H9 (cell line): ENCODE measurements at regions not wholly inside any gene's neighbourhood (a gene's known extent, or its start where the extent isn't known, plus 50 kb on each side); places are given as distances from the start of the nearest gene placed in this dataset.

ENCODE experiments used
- DNase-seq: peaks from one replicate; pipeline ENCODE4 v3.0.0-alpha.2; 2017
- H2AFZ ChIP-seq: one replicate; pipeline ENCODE4 v1.6.1; 2013; ENCODE audit warnings: mild to moderate bottlenecking, low read length, control low read depth, moderate library complexity
- H2AK5ac ChIP-seq: 2 replicates; pipeline ENCODE4 v1.6.1; 2013; ENCODE audit warnings: low read length, control low read depth, mixed read lengths; ENCODE audit not compliant: insufficient read length
- H2BK120ac ChIP-seq: one replicate; pipeline ENCODE4 v1.6.1; 2013; ENCODE audit warnings: low read depth, mild to moderate bottlenecking, low read length, control low read depth, inconsistent platforms; ENCODE audit not compliant: poor library complexity, severe bottlenecking
- H2BK12ac ChIP-seq: 2 replicates; pipeline ENCODE4 v1.6.1; 2013; ENCODE audit warnings: low read length, control low read depth, mixed read lengths, low read depth; ENCODE audit not compliant: insufficient read length
- H2BK15ac ChIP-seq: 2 replicates; pipeline ENCODE4 v1.6.1; 2013; ENCODE audit warnings: low read depth, low read length, control low read depth
- H2BK20ac ChIP-seq: one replicate; pipeline ENCODE4 v1.6.1; 2013; ENCODE audit warnings: low read depth, mild to moderate bottlenecking, low read length, control low read depth, inconsistent platforms; ENCODE audit not compliant: poor library complexity, severe bottlenecking
- H2BK5ac ChIP-seq: 2 replicates; pipeline ENCODE4 v1.6.1; 2013; ENCODE audit warnings: low read length, control low read depth, mixed read lengths; ENCODE audit not compliant: insufficient read length
- H3K14ac ChIP-seq: 2 replicates; pipeline ENCODE4 v1.6.1; 2013; ENCODE audit warnings: low read length, control low read depth; ENCODE audit not compliant: insufficient read depth
- H3K18ac ChIP-seq: 2 replicates; pipeline ENCODE4 v1.6.1; 2013; ENCODE audit warnings: low read depth, mild to moderate bottlenecking, mixed read lengths, low read length, control low read depth; ENCODE audit not compliant: insufficient read length
- H3K23ac ChIP-seq: 2 replicates; pipeline ENCODE4 v1.6.1; 2013; ENCODE audit warnings: low read length, control low read depth, mixed read lengths, low read depth; ENCODE audit not compliant: insufficient read length
- H3K23me2 ChIP-seq: 2 replicates; pipeline ENCODE4 v1.6.1; 2013; ENCODE audit warnings: low read depth, mild to moderate bottlenecking, mixed read lengths, low read length, control low read depth; ENCODE audit not compliant: insufficient read length, poor library complexity, severe bottlenecking
- H3K27ac ChIP-seq: 2 replicates; pipeline ENCODE4 v1.5.1; 2013; ENCODE audit warnings: low read length, control low read depth, mixed read lengths, low read depth; ENCODE audit not compliant: insufficient read length
- H3K27me3 ChIP-seq: 2 replicates; pipeline ENCODE4 v1.6.1; 2013; ENCODE audit warnings: low read length, control low read depth, inconsistent platforms; ENCODE audit not compliant: insufficient read depth
- H3K4ac ChIP-seq: 2 replicates; pipeline ENCODE4 v1.6.1; 2013; ENCODE audit warnings: low read depth, mild to moderate bottlenecking, control low read depth, inconsistent platforms, low read length, moderate library complexity
- H3K4me1 ChIP-seq: 2 replicates; pipeline ENCODE4 v1.6.1; 2013; ENCODE audit warnings: low read length, control low read depth, inconsistent platforms; ENCODE audit not compliant: insufficient read depth
- H3K4me2 ChIP-seq: 2 replicates; pipeline ENCODE4 v1.6.1; 2013; ENCODE audit warnings: low read length, control low read depth, mixed read lengths; ENCODE audit not compliant: insufficient read length, insufficient read depth
- H3K56ac ChIP-seq: 2 replicates; pipeline ENCODE4 v1.6.1; 2013; ENCODE audit warnings: low read depth, mild to moderate bottlenecking, mixed read lengths, low read length, control low read depth; ENCODE audit not compliant: insufficient read length
- H3K79me1 ChIP-seq: 2 replicates; pipeline ENCODE4 v1.6.1; 2013; ENCODE audit warnings: low read depth, mild to moderate bottlenecking, moderate library complexity, low read length, control low read depth, inconsistent platforms; ENCODE audit not compliant: insufficient read depth, poor library complexity, severe bottlenecking
- H3K79me2 ChIP-seq: 2 replicates; pipeline ENCODE4 v1.6.1; 2013; ENCODE audit warnings: low read length, control low read depth, inconsistent platforms; ENCODE audit not compliant: insufficient read depth
- H3K9ac ChIP-seq: 2 replicates; pipeline ENCODE4 v1.6.1; 2013; ENCODE audit warnings: low read length, control low read depth, mixed read lengths; ENCODE audit not compliant: insufficient read length; ENCODE audit errors: extremely low read depth
- H3K9me3 ChIP-seq: one replicate; pipeline ENCODE4 v1.6.1; 2013; ENCODE audit warnings: low read depth, low read length, inconsistent platforms; ENCODE audit not compliant: control insufficient read depth
- H3T11ph ChIP-seq: one replicate; pipeline ENCODE4 v1.6.1; 2013; ENCODE audit warnings: mild to moderate bottlenecking, low read length, control low read depth, inconsistent platforms
- H4K20me1 ChIP-seq: one replicate; pipeline ENCODE4 v1.6.1; 2013; ENCODE audit not compliant: control insufficient read depth, insufficient read length, insufficient read depth
- H4K5ac ChIP-seq: 2 replicates; pipeline ENCODE4 v1.6.1; 2013; ENCODE audit warnings: low read depth, mild to moderate bottlenecking, mixed read lengths, low read length, control low read depth; ENCODE audit not compliant: insufficient read length
- H4K8ac ChIP-seq: replicated peaks from 2 replicates; pipeline ENCODE4 v1.6.1; 2013; ENCODE audit warnings: low read length, control low read depth, mixed read lengths, low read depth; ENCODE audit not compliant: insufficient read length
- H4K91ac ChIP-seq: 2 replicates; pipeline ENCODE4 v1.6.1; 2013; ENCODE audit warnings: low read depth, mild to moderate bottlenecking, moderate library complexity, mixed read lengths, low read length, control low read depth; ENCODE audit not compliant: insufficient read length
- H3K27ac Mint-ChIP-seq, 3 experiments: 2 replicates in 2 of 3; 3 replicates in 1 of 3; pipeline ENCODE4 v1.8.0; 2020 to 2021; ENCODE audit warnings: mixed read lengths in 3 of 3, mild to moderate bottlenecking in 1 of 3, moderate library complexity in 1 of 3
- H3K27me3 Mint-ChIP-seq: 2 replicates; pipeline ENCODE4 v1.8.0; 2021; ENCODE audit warnings: low read depth, mild to moderate bottlenecking, moderate library complexity, mixed read lengths
- H3K36me3 Mint-ChIP-seq, 3 experiments: 2 replicates in 2 of 3; 3 replicates in 1 of 3; pipeline ENCODE4 v1.8.0; 2020 to 2021; ENCODE audit warnings: low read depth in 3 of 3, mixed read lengths in 3 of 3; ENCODE audit not compliant: insufficient read depth in 1 of 3
- H3K4me1 Mint-ChIP-seq, 2 experiments: 2 replicates each; pipeline ENCODE4 v1.8.0; 2020; ENCODE audit warnings: mixed read lengths in 2 of 2
- H3K4me3 Mint-ChIP-seq, 2 experiments: 2 replicates in 1 of 2; 3 replicates in 1 of 2; pipeline ENCODE4 v1.8.0; 2020 to 2021; ENCODE audit warnings: mild to moderate bottlenecking in 2 of 2, mixed read lengths in 2 of 2, moderate library complexity in 1 of 2
- H3K9me3 Mint-ChIP-seq, 2 experiments: 2 replicates in 1 of 2; 3 replicates in 1 of 2; pipeline ENCODE4 v1.8.0; 2020; ENCODE audit warnings: mild to moderate bottlenecking in 2 of 2, mixed read lengths in 2 of 2, moderate library complexity in 1 of 2
- CTCF ChIP-seq: fragments of 200-600 bp; sonication (generic); conservative IDR thresholded peaks from 3 replicates; pipeline ENCODE4 v1.8.0; 2021; ENCODE audit warnings: antibody characterized with exemption, mild to moderate bottlenecking
- WGBS: extraction: QIAGEN DNeasy Blood & Tissue Kit; methylation state at CpG from one replicate; pipeline ENCODE4 v1.1.7; 2013; ENCODE audit warnings: missing lambda C conversion rate, low lambda C conversion rate, mixed read lengths; ENCODE audit not compliant: insufficient read length; ENCODE audit errors: extremely low coverage; 5-methylcytosine and 5-hydroxymethylcytosine counted together

- Histone ChIP-seq H4K8ac (no peak overlapping the region), H3K9me3 (no peaks in the 10 kb centered on the region), H3K79me1 (no peaks in the 10 kb centered on the region), H3K23me2 (no peaks in the 10 kb centered on the region), H4K5ac (no peak overlapping the region), H2BK5ac (no peak overlapping the region), H3K18ac (no peak overlapping the region), H2BK20ac (no peak overlapping the region), H3K4me1 (no peaks in the 10 kb centered on the region; the same call in 1 of the 2 replicates), H3K14ac (no peak overlapping the region), H3K27me3 (no peaks in the 10 kb centered on the region), H3K4me2 (no peak overlapping the region), H2BK12ac (no peak overlapping the region), H2AFZ (no peak overlapping the region), H2BK120ac (no peak overlapping the region), H4K91ac (no peak overlapping the region), H3T11ph (no peak overlapping the region), H3K4ac (no peak overlapping the region), H3K23ac (no peak overlapping the region), H4K20me1 (no peaks in the 10 kb centered on the region), H3K27ac (no peak overlapping the region), H2AK5ac (no peak overlapping the region), H3K9ac (no peak overlapping the region), H3K56ac (no peak overlapping the region), H2BK15ac (no peak overlapping the region), H3K79me2 (no peaks in the 10 kb centered on the region)
- H3K9me3 Mint-ChIP-seq: no peaks in the 10 kb centered on the region
- H3K4me3 Mint-ChIP-seq: no peak overlapping the region
- WGBS: no CpG with 5 or more reads among the region's 1 CpG
- H3K27me3 Mint-ChIP-seq: no peaks in the 10 kb centered on the region
- H3K36me3 Mint-ChIP-seq: no peaks in the 10 kb centered on the region; a peak in 1 of 7 replicates
- no peak for TF ChIP-seq CTCF
- peak overlapping the region in 1 of 3 experiments; percentile 61; a peak in 1 of 7 replicates for H3K27ac Mint-ChIP-seq
- peaks cover 20 to 23% of the 10 kb centered on the region in 2 experiments for H3K4me1 Mint-ChIP-seq
- no peak for DNase-seq
Measured at GRCh38 chr11:105260976-105261375, 121.4 kb upstream of the CARD18 start.
